HG02642 (cell line): ENCODE measurements at regions not wholly inside any gene's neighbourhood (a gene's known extent, or its start where the extent isn't known, plus 50 kb on each side); places are given as distances from the start of the nearest gene placed in this dataset.

Experiments
- ATAC-seq: cut with Tn5 transposase; IDR thresholded peaks from one replicate; pipeline ENCODE4 v1.9.1; 2021; ENCODE audit warnings: mild to moderate bottlenecking; ENCODE audit not compliant: unreplicated experiment, poor library complexity

DNA sequence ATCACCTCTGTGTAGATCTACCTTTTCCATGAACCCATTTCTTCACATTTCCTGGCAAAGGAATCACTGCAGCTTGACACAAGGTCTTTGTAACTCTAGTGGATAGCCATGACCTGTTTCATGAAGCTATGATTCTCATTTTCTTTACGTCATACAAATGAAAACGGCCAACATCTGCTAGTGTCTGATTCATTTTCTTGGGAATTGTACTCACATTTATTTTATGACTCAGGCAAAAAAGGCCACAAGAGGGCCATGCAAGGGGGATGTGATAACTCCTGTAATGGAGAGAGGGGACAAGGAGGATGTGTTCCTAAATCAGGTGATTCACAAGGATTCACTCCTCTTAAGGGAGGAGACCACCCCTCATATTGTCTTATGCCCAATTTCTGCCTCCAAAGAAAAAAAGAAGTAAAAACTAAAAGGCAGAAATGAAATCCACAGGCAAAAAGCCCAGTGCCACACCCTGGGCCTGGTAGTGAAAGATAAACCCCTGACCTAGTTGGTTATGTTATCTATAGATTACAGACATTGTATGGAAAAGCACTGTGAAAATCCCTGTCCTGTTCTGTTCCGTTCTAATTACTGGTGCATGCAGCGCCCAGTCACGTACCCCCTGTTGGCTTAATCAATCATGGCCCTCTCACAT is 249.9 kb downstream of the IPMK start:
- ATAC-seq: no peak

DNA sequence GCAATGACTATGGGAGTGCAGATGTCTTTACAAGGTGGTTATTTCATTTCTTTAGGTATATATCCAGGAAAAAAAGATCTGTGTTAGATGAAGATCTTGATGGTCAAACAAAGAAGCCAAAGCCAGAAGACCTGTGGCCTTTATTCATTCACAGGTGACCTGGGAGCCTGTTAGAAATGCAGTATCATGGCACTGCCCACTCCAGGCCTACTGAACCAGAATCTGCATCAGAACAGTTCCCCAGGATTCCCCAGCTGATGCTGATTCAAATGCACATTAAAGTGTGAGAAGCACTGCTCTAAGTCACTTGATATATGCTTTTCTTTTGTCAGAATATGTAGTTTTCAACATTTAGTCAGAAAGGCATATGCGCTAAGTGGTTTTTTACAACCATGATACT is 251.1 kb downstream of the IPMK start:
- no peak for ATAC-seq

DNA sequence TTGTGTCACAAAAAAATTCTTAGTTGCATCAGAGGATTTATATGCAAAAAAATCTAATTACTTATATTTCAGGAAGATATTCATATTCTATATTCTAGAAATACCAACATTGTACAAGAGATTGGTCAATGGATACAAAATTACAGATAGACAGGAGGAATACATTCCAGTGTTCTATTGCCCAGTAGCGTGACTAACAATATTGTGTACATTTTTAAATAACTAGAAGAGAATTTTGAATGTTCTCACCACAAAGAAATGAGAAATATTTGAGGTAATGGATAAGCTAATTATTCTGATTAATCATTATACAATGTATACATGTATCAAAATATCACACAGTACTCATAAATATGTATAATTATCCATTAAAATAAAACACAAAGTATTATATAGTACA is 253.3 kb downstream of the IPMK start:
- no peak for ATAC-seq

DNA sequence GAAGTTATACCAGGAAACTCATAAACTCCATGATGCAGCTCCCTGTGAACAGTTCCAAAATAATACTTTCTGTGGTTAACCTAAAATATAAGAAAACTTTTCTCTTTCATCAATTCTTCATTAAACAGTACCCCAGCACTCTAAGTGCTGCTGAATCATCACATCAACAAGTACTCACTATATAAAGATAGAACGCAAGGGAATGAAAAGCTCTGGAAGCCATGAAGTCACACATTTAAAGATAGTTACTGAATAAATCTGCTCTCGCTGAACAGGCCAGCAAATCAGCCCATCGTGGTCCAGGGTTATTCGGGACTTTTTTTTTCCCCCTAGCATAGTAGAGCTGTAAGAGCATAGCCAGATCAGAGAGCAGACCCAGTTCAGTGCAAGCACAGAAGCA is 254.3 kb downstream of the IPMK start:
- no peak for ATAC-seq

DNA sequence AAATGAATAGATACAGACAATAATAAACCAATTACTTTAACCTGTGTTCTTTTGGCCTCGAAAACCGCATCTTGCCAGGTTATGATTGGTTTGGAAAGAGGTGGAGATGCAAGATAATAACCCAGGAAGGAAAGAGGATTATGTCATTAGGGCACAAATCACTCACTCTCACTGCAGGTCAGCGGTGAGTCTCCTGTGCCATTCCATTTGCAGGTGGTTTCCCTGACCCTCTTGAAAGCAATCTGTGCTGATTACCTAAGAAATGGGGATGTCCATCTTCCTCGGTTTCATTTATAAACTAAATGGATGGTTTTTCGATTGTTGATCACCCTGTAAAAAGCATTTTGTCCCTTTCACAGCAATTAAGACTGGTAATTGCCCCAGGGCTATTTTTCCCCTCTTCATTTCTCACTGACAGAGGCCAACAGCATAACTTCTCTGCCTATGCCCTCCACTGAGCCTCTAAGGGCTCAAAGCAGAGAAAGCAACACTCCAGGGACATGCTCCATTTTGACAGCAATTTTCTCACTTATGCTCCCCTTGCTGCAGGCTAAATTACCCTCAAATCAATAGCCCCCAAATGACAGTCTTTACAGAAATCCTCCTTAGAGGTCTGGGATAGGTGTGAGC is 257.5 kb downstream of the IPMK start:
- ATAC-seq: no peak

DNA sequence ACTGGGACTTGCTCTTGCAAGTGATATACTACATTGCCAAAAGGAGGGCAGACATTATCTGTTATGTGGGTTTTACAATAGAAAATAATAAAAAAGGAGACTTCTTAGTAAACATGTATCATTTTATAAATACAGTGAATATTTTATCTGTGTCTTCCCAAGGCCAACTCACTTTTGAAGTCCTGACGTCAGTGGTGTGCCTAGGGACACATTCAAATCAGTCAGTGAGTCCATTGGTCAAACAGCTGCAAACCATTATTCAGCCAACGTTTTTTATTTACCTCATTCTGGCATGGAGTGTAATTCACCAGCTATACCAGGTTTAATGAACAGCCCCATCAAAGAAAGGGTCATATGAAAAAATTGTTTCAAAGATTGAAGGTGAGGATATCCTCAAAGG is 263.7 kb downstream of the IPMK start:
- no peak for ATAC-seq

DNA sequence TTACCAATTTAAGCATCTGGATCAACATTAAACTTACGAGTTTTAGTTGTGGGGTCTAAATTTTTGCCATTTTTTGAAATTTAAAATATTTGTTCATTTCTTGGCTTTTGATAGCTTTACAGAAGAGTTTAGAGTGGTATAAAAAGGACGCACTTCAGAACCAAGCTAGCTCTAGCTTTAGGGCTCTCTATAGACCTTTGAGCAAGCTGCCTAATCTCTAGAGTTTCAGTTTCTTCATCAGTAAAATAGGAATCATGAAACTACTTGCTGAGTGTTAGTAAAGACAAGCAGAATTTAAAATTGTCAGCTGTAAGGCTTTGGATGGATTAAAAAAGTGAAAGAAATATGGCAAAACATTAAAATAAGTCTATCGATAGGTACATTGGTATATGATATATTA is 266.5 kb downstream of the IPMK start:
- ATAC-seq: no peak

DNA sequence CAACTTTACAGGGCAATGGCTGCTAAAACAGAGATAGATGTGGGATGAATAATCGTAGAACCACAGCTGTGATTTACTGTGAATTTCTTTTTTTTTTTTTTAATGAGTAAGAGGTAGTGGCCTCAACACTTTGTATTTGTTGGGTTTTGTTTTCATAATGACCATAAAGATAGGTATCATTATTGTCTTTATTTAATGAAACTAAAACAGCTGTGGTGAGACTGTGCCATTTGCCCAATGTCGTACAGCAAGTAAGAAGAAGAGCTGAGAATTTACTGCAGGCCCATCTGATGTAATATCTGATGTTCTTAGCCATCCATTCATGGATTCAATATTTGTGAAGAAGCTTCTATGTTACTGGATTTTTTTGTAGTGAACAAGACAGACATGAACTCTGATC is 271.2 kb downstream of the IPMK start:
- ATAC-seq: no peak

DNA sequence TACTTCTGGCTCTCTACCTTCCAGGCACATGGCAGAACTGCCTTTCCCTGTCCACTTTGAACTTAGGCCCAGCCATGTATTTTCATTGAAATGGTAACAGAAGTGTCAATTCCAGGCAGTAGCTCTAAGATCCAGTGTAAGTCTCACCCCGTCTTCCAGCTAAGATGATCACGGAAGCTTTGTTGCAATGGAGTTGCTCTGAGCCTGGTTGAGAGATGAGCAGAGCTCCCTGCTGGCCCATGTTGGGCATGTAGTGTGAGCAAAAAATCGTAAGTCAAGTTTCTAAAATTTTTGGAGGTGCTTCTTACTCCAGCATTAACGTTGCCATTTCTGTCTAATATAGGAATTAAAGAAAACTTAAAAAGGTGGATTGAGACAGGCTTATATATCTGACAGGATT is 274.4 kb downstream of the IPMK start:
- ATAC-seq: no peak

DNA sequence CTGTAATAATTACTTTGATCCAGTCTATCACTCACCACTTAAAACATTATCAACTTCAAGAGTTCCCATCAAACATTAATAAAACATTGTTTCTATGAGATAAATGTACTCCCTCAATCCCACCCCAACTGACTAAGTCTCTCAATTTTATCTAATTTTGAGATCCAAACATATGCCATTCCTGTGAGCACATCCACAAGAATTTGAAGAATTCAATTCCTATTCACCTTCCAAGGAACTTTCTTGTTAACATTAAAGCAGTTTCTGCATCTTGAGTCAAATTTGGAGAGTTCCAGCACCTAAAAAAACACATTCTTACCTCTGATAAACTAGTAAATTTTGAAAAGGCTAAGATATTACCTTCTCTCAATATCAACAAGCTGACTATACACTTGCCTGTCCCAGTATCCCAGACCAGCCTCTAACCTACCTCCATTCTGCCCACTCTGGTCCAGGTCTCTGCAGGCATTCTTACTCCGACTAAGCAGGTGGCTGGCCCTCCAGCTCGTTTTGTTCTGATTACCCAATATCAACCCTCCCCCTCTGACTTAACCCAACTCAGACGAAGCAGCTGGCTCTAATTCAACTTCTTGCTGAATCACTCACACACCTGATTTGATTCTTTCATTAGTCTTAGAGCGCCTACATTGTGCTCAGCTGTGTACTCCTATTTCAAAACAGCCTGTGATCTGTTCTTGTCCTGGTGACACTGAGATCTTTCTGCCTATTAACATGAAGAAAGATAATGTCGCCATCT is 275.2 kb downstream of the IPMK start:
- ATAC-seq: no peak

DNA sequence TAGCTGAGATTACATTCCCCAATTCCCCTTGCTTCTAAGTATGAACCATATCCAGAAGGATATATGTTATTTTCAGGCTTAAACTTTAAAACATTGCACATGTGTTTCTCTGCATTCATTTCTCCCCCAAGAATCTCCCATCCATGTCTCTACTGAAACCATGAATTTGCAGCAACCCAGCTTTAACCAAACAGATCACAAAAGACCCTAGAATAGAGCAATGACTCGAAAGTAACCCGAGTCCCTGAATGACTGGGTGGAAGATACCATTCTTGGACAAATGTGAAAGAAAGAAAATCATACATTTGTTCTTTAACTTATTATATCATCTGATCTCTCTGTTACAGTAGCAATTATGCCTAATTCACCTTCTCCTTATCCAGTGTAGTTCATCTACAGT is 278.7 kb downstream of the IPMK start:
- ATAC-seq: no peak

DNA sequence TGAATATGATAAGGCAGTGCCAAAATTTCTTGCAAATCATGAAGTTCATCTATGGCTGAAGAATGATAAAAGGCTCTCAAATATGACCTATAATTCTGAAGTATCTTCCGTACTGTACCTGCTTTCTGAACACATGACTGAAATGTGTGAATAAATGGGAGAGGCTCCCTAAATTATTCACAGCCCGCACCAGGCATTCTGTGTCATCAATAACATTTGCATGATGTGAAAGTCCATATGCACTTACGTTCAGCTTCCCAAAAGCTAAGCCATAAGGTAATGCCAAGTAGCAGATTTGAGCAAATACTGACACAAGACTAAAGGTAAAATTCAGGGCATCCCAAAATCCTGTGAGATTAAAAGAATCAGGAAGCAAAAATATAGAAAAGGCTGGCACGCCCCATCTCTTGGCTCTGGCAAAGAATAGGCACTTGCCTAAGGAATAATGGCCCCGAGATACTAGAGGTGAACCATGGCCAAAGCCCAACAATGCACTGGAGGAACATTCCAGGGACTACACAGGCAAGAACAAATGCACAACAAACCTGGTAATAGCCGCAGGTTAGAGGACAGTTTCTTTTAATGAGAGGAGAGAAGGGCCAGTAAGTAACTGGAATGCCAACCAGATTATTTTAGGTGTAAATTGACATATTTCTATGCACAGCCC is 280.5 kb downstream of the IPMK start:
- ATAC-seq: no peak

DNA sequence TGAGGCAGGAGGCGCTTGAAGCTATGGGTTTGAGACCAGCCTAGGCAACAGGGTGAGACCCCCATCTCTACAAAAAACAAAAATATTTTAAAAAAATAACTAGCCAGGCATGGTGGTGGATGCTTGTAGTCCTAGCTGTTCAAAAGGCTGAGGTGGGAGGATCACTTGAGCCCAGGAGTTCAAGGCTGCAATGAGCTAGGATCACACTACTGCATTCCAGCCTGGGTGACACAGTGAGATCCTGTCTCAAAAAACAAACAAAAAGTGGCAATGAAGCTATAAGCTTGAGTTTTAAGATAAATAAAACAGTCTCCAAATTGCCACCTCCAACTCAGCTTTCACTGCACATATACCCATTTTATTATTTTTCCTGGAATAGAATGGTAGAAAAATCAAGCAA is 281.3 kb downstream of the IPMK start:
- ATAC-seq: no peak

DNA sequence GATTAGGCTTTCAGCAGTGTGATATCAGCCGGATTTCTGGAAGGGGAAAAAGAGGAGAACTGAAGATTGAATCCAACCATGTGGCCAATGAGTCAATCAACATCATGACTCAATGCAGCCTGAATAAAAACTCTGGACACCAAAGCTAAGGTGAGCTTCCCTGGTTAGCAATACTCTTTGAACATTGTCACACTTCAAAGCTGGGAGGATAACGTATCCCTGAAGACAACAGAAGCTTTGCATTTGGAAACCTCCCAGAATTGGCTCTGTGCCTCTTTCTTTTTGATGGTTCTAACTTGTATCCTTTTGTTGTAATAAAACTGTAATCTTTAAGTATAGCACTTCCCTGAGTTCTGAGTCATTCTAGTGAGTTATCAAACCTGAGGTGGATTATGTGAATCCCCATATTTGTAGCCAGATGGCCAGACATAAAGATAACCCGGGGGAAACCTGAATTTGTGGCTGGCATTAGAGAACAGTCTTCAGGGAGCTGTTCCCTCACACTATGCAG is 284.4 kb downstream of the IPMK start:
- no peak for ATAC-seq

DNA sequence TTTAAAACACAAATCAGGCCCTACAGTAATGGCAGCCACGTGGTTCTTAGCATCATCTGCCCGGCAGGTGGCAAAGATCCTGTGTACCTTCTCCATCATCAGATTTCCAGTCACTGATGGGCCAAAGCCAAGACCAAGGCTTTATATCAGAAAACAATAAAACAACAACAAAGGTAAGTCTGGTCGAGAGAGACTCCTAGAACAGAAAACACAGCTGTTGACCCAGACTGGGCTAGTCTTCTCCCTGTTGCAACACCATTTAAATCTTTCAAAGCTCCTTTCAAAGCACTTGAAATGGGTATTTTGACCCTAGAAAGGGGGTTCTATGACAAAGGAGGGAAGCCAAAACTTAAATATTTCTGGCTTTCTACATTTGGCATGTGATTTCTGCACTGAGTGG is 285.6 kb downstream of the IPMK start:
- no peak for ATAC-seq

DNA sequence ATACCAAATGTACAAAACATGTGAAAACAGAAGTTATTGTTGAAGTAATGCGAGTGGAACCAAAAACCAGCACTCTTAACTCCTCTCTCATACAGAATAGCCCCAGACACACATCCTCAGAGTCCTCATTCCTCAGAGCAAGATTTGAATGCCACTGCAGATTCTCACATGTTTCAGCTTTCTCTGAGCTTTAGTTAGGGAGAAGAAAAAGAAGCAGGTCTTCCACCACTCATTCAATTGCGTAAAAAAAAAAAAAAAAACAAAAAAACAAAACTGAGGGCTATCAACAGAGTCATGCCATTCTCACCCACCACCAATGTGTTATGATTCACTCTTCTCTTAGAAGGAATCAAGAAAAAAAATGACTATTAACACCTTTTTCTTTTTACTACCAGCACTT is 287.7 kb downstream of the IPMK start:
- ATAC-seq: no peak

DNA sequence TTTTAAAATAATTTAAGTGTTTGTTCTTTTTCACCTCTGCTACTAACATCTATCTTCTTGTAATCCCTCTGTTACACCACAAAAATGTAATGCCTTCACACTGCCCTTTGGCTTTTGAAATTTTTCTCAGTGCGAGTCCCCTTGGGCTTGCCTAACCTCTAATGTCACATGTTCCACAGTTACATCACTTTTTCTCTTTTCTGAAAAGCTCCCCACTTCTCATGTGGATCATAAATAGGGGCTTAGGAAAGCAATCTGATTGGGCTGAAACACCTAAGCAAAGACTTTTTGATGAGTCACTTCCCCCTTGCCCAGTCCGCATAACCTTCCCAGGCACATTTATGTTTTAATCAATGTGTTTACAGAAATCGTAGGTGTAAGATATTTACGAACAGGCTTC is 288.2 kb downstream of the IPMK start:
- no peak for ATAC-seq

DNA sequence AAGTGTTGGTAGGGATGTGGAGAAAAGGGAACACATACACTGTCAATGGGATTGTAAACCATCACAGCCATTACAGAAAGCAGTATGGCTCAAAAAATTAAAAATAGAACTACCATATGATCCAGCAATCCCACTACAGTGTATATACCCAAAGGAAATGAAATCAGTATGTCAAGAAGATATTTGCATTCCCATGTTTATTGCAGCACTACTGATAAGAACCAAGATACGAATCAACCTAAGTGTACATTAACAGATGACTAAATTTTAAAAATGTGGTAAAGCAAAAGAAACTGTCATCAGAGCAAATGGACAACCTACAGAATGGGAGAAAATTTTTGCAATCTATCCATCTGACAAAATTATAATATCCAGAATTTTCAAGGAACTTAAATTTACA is 290.4 kb downstream of the IPMK start:
- ATAC-seq: no peak

DNA sequence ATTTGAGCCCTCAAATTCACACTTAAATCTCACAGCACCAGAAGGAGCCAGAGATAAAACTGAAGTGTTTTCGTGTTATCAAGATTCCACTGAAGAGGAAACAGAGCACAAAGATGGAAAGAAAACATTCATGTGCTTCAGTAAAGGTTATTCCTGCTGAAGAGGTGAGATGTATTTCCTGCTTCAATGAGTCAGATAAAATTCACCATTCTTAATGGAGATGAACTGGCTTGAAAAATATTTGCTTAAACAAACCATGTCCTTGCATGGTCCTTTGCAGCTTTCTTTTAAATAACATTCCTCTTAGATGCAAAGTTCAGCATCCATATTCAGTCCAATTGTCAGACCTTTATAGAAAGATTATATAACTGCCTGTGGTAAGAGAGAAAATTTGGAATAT is 294.2 kb downstream of the IPMK start:
- no peak for ATAC-seq

DNA sequence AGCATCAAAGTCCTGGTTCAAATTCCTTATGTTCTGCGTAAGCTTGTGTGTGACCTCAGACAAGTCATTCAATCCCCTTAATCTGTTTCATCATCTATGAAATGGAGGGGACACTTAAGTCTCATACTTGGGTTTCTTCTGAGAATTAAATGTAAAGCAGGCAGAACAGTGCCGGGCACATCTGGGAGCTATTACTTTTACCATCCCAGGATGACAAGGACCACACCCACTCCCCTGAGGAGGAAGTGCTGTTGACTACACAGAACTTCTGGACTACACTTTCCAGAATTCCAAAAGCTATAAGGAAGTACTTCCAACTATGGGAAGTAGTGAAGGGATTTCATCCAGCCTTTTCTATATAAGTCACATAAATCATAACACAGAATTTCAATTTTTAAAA is 294.9 kb downstream of the IPMK start:
- ATAC-seq: no peak

DNA sequence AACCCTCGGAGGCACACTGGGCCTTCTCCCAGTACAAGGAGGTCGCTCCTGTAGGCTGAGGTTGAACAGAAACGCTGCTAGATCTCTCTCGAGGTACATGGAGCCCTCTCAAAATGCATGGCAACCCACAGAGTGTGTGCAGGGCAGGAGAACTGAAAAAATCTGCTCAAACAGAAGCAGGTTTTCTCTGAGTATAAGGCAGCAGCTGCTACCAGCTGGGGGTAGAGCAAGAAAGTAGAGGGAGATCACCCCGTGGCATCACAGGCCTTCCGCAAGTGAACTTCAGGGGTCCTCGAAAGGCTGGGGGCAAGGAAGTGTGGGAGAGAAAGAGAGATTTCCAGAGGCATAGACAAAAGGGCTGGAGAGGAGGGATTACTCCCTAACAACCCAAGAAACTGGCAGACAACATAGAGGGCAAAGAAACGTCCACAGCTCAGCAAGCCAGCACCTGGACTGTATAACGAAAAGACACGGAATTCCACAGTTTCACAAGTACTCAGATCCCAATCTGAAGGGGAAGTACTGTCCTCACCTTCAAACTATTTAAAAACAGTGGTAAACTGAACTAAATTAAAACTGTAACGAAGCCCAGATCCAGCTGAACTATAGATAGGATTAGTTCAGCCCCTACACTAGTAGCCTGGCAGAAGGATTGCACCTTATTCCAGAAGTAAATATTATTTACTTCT is 299.2 kb downstream of the IPMK start:
- ATAC-seq: no peak
